C4-2B (cell line): ENCODE measurements at regions not wholly inside any gene's neighbourhood (a gene's known extent, or its start where the extent isn't known, plus 50 kb on each side); places are given as distances from the start of the nearest gene placed in this dataset.

Experiments used
- CTCF ChIP-seq: fragments of 450-650 bp; conservative IDR thresholded peaks from 2 replicates; pipeline ENCODE4 v1.5.1; 2017; ENCODE audit warnings: mild to moderate bottlenecking
- ZFX ChIP-seq: fragments of 450-650 bp; IDR thresholded peaks from 2 replicates; pipeline ENCODE4 v1.6.1; 2017

GRCh38 chr5:116848954-116849581 lies 274.4 kb upstream of the SEMA6A start:
- no peak for TF ChIP-seq CTCF
- no peak for TF ChIP-seq ZFX
